ENCODE measurements at regions not wholly inside any gene's neighbourhood (a gene's known extent, or its start where the extent isn't known, plus 50 kb on each side); places are given as distances from the start of the nearest gene placed in this dataset.

GRCh38 chr10:36301539-36301938 is 659.4 kb upstream of the FZD8 start:
- DNase-seq (ENCODE audit: low spot score): no peak

- no peak for DNase-seq (ENCODE audit: low spot score)
Measured at GRCh38 chr10:36301139-36301538, 659.0 kb upstream of the FZD8 start.

- no peak for DNase-seq (ENCODE audit: low spot score)
Measured at GRCh38 chr10:36283827-36284226, 641.7 kb upstream of the FZD8 start.

- DNase-seq (ENCODE audit: low spot score): no peak
Measured at GRCh38 chr10:36281831-36282331, 639.8 kb upstream of the FZD8 start.

- no peak for DNase-seq (ENCODE audit: low spot score)
Measured at GRCh38 chr10:36280890-36281499, 638.9 kb upstream of the FZD8 start.

GRCh38 chr10:36280321-36280741 is 638.2 kb upstream of the FZD8 start:
- no peak for DNase-seq (ENCODE audit: low spot score)

- no peak for DNase-seq (ENCODE audit: low spot score)
Measured at GRCh38 chr10:36278176-36278575, 636.1 kb upstream of the FZD8 start.

GRCh38 chr10:36277459-36277858 is 635.4 kb upstream of the FZD8 start:
- DNase-seq (ENCODE audit: low spot score): no peak

GRCh38 chr10:36271627-36272340 is 629.7 kb upstream of the FZD8 start:
- no peak for DNase-seq (ENCODE audit: low spot score)

- no peak for DNase-seq (ENCODE audit: low spot score)
Measured at GRCh38 chr10:36269222-36269621, 627.1 kb upstream of the FZD8 start.

GRCh38 chr10:36266923-36267322 is 624.8 kb upstream of the FZD8 start:
- DNase-seq (ENCODE audit: low spot score): no peak

- no peak for DNase-seq (ENCODE audit: low spot score)
Measured at GRCh38 chr10:36265741-36266140, 623.6 kb upstream of the FZD8 start.

GRCh38 chr10:36263871-36264270 is 621.8 kb upstream of the FZD8 start:
- DNase-seq (ENCODE audit: low spot score): no peak

GRCh38 chr10:36256948-36257356 is 614.9 kb upstream of the FZD8 start:
- DNase-seq (ENCODE audit: low spot score): no peak

GRCh38 chr10:36256166-36256565 is 614.1 kb upstream of the FZD8 start:
- peak; percentile 3 for DNase-seq (ENCODE audit: low spot score)

GRCh38 chr10:36254199-36254598 is 612.1 kb upstream of the FZD8 start:
- DNase-seq (ENCODE audit: low spot score): no peak

GRCh38 chr10:36253731-36254130 is 611.6 kb upstream of the FZD8 start:
- no peak for DNase-seq (ENCODE audit: low spot score)

- no peak for DNase-seq (ENCODE audit: low spot score)
Measured at GRCh38 chr10:36251068-36251467, 609.0 kb upstream of the FZD8 start.

GRCh38 chr10:36248304-36248981 is 606.3 kb upstream of the FZD8 start:
- no peak for DNase-seq (ENCODE audit: low spot score)

GRCh38 chr10:36247478-36247877 is 605.4 kb upstream of the FZD8 start:
- DNase-seq (ENCODE audit: low spot score): no peak

GRCh38 chr10:36236931-36237330 is 594.8 kb upstream of the FZD8 start:
- no peak for DNase-seq (ENCODE audit: low spot score)

GRCh38 chr10:36236341-36236740 is 594.2 kb upstream of the FZD8 start:
- no peak for DNase-seq (ENCODE audit: low spot score)

GRCh38 chr10:36232935-36233334 is 590.8 kb upstream of the FZD8 start:
- no peak for DNase-seq (ENCODE audit: low spot score)

Data from Ammon's horn (tissue), 1 donor.